Amygdala (tissue), 56 donors: ENCODE measurements at regions not wholly inside any gene's neighbourhood (a gene's known extent, or its start where the extent isn't known, plus 50 kb on each side); places are given as distances from the start of the nearest gene placed in this dataset.
"Not testable (repeated sequence)": the region's sequence is repeated elsewhere in the genome, so short reads cannot be mapped to it uniquely, and the experiment has no call there.

Source experiments
- DNase-seq, 56 donors: peaks; one replicate each; lab custom pipeline; 2025; lab: John Stamatoyannopoulos, UW

- DNase-seq = peak in 1 of 56 donors; percentile 10
These were observed 623.3 kb upstream of the MANEA start for GRCh38 chr6:94953867-94954631.

GRCh38 chr6:94955156-94955555 lies 622.2 kb upstream of the MANEA start:
- DNase-seq = no peak

GRCh38 chr6:94956910-94957309 lies 620.4 kb upstream of the MANEA start:
- DNase-seq = no peak

- not testable (repeated sequence) for DNase-seq
These were observed 612.6 kb upstream of the MANEA start for GRCh38 chr6:94964703-94965102.

- DNase-seq = no peak
These were observed 588.6 kb upstream of the MANEA start for GRCh38 chr6:94988701-94989100.

GRCh38 chr6:95017922-95018321 lies 559.4 kb upstream of the MANEA start:
- DNase-seq = no peak
